Stimulated activated CD4-positive, alpha-beta T cell treated with anti-CD3 and anti-CD28 coated beads, Interleukin-15, amount 100 ng/mL, for 1 hour (primary cell): ENCODE measurements at regions not wholly inside any gene's neighbourhood (a gene's known extent, or its start where the extent isn't known, plus 50 kb on each side); places are given as distances from the start of the nearest gene placed in this dataset.
"Not testable (repeated sequence)": the region's sequence is repeated elsewhere in the genome, so short reads cannot be mapped to it uniquely, and the experiment has no call there.

ENCODE experiments used
- DNase-seq, 2 donors: peaks; one replicate each; pipeline ENCODE4 v3.0.0-alpha.2; 2020; ENCODE audit warnings: low read depth in 1 of 2, low spot score in 1 of 2

- DNase-seq = no peak
Measured at GRCh38 chr16:17561056-17561455, 90.3 kb upstream of the XYLT1 start.

- no peak for DNase-seq
Measured at GRCh38 chr16:17560548-17560947, 89.8 kb upstream of the XYLT1 start.

- no peak for DNase-seq
Measured at GRCh38 chr16:17559394-17559793, 88.6 kb upstream of the XYLT1 start.

GRCh38 chr16:17557949-17558348 lies 87.2 kb upstream of the XYLT1 start:
- DNase-seq = no peak

- DNase-seq = no peak
Measured at GRCh38 chr16:17557480-17557879, 86.7 kb upstream of the XYLT1 start.

DNA sequence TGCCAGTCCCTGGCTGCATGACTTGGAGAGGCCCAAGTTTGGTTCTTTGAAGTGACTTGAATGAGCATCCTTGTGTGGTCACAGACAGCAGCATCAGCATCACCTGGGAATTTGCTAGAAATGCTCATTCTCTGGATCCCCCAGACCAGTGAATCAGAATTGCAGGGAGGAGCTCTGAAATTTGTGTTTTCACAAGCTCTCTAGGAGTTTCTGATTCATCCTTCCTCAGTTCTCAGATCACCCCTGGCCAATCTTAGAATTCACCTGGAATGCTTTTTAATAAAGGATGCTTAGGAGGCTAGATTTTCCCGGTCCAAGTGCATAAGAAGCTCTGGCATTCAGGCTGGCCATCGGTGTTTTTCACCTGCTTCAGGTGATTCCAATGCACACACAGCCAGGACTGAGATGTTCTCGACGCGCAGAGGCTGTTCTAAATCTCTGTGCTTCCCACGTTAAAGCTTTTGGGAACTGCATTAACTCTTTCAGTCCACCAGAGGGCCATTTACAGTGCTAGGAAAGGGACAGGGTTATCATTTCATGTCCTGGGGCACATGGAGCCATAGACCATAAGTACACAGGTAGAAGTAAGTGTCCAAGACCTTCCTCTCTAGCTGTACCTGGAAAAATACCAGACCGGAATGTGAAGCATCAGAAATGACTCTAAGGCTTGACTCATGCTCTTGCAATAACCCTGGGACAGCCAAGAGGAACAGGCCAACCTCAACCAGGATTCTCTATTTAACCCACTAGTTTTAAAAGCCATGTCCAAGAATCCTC lies 85.7 kb upstream of the XYLT1 start:
- DNase-seq = no peak

GRCh38 chr16:17555176-17555575 lies 84.4 kb upstream of the XYLT1 start:
- no peak for DNase-seq

DNA sequence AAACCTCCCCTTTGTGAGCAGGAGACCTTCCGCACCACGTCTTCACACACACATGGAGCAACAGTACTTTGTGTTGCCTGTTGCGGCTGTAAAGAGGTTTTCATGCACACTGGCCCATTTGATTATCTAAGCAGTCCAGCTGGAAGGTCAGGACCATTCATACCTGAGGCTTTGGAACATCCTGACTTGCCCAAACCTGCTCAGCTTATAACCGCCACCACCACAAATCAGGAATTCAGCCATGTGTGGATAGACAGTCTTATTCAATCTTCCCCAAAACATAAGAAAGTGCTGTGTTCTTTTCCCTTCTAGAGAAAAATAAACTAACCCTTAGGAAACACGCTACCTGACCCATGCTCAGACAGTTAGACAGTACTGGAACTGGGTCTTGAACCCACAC lies 81.6 kb upstream of the XYLT1 start:
- DNase-seq = no peak

- not testable (repeated sequence) for DNase-seq
Measured at GRCh38 chr16:17551682-17552081, 80.9 kb upstream of the XYLT1 start.

- no peak for DNase-seq
Measured at GRCh38 chr16:17548825-17549224, 78.1 kb upstream of the XYLT1 start.

- no peak for DNase-seq
Measured at GRCh38 chr16:17544785-17545184, 74.0 kb upstream of the XYLT1 start.

DNA sequence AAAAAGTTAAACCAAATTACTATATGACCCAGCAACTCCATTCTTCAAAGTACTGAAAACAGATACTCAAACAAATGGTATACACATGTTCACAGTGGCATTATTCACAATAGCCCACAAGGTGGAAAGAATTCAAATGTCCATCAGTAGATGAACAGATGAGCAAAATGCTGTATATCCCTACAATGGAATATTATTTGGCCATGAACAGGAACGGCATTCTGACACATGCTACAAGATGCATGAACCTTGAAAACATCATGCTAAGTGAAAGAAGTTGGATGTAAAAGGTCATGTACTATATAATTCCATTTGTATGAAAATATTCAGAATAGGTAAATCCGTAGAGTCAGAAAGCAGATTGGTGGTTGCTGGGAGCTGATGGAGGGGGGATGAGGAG lies 73.5 kb upstream of the XYLT1 start:
- DNase-seq = no peak

- no peak for DNase-seq
Measured at GRCh38 chr16:17543073-17543472, 72.3 kb upstream of the XYLT1 start.

DNA sequence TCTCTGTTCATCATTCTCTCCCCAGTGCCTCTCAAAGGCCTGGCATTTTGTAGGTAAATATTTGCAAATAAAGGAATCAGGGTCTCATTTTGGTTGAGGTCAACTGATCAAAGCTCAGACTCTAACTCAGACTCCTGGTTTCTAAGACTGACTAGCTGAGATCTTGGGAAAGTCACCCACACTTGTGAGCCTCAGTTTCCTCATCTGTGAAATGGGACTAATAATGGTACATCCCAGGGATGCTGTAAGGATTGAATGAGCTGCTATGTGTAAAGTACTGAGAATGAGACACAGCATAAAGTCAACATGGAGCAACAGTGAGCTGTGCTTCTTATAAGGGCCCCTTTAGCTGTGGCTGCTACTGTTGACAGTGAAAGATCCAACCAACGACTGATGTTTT lies 70.6 kb upstream of the XYLT1 start:
- DNase-seq = no peak

GRCh38 chr16:17538927-17539326 lies 68.2 kb upstream of the XYLT1 start:
- no peak for DNase-seq

DNA sequence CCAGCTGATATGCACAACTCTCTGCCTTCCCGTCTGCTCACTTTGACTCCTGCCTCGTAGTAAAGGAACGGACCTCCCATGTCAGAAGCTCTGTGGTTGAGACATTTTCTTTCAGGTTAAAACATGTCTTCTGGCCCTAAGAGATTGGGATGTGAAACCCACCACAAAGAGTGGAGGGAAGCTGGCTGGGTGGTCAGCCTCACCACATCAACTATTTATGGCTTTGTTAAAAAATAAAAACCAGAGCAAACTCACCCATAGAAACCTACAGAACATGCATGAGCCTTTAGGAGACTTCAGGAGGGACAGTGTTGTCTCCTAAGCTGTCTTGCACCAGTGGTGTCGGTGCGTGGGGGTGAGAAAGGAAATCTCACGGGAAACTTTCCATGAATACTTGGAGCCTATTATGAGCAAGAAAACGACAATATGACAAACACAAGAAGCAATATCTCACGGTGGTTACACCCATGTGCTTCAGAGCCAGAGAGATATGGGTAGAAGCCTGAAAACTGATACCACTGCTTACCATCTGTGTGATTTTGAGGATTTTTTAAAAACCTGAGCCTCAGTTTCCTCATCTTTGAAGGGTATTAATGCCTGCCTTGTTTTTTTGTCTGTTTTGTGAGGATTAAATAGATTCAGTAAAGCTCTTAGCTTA lies 61.7 kb upstream of the XYLT1 start:
- no peak for DNase-seq

GRCh38 chr16:17529982-17530760 lies 59.4 kb upstream of the XYLT1 start:
- DNase-seq = no peak

DNA sequence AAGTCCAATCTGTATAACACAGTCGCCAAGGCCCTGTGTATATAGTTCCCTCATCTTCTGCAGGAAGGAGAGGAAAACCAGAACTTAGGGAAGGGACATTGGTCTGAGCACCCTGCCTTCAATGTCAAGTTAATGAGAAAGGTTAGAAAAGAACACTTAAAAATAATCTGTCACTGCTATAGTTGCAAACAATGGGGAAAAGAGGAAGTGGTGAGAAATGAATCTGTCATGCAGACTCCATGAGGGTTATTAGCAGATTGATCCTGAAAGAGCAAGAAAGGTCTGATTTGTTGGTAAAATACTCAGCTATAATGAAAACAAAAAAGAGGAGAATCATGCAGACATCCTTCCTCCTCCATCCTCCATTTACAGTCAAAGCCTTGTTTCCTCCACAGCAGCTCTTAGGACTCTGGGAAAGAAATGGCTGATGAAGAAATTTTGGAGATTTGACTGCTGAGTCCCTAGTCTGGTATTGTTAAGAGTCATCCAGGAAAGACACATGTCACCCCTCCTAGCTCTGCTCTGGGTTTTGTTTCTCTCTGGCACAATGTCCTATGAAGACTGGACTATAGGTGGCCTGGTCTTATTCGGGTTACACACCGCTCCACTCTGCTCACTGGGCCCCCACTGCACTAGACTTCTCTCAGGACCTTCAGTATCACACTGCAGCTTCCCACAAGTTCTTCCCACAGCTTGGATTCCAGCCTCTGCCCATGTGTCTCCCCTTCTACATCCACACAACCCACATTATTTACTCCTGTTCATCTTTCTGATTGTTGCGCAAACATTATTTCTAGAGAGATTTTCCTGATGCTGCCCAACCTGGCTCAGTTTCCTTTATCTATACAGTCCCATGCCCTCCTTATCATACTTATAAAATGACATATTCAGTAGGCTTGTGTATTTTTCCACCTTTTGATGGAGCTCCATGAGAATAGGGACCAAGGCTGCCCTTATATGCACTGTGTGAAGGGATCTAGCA lies 56.5 kb upstream of the XYLT1 start:
- DNase-seq = no peak

GRCh38 chr16:17524656-17525055 lies 53.9 kb upstream of the XYLT1 start:
- no peak for DNase-seq

- no peak for DNase-seq
Measured at GRCh38 chr16:17520561-17520960, 49.8 kb upstream of the XYLT1 start.
